AG10803 (cell line): ENCODE measurements at regions not wholly inside any gene's neighbourhood (a gene's known extent, or its start where the extent isn't known, plus 50 kb on each side); places are given as distances from the start of the nearest gene placed in this dataset.

Source experiments
- DNase-seq: peaks from one replicate; pipeline ENCODE4 v3.0.0; 2010; ENCODE audit warnings: low read depth
- H3K4me3 ChIP-seq: 2 replicates; pipeline ENCODE4 v1.5.1; 2011; ENCODE audit warnings: mild to moderate bottlenecking, low read length, control low read depth
- CTCF ChIP-seq: conservative IDR thresholded peaks from 2 replicates; pipeline ENCODE4 v1.5.1; 2011; ENCODE audit warnings: mild to moderate bottlenecking, low read length, control low read depth, inconsistent platforms

- TF ChIP-seq CTCF = no peak
- no peak overlapping the region for H3K4me3 ChIP-seq
- no peak for DNase-seq
These were observed 111.7 kb downstream of the MYCN start for GRCh38 chr2:16051841-16052564.

GRCh38 chr2:16050908-16051489, 110.6 kb downstream of the MYCN start:
- TF ChIP-seq CTCF = no peak
- no peak for DNase-seq
- H3K4me3 ChIP-seq = no peak overlapping the region

GRCh38 chr2:16050261-16050907, 110.0 kb downstream of the MYCN start:
- no peak for TF ChIP-seq CTCF
- H3K4me3 ChIP-seq = no peak overlapping the region
- no peak for DNase-seq

- H3K4me3 ChIP-seq = no peak overlapping the region
- no peak for DNase-seq
- TF ChIP-seq CTCF = no peak
These were observed 109.1 kb downstream of the MYCN start for GRCh38 chr2:16049406-16049805.

GRCh38 chr2:16048466-16048865, 108.1 kb downstream of the MYCN start:
- DNase-seq = no peak
- no peak overlapping the region for H3K4me3 ChIP-seq
- TF ChIP-seq CTCF = no peak

- no peak for DNase-seq
- no peak overlapping the region for H3K4me3 ChIP-seq
- TF ChIP-seq CTCF = no peak
These were observed 107.4 kb downstream of the MYCN start for GRCh38 chr2:16047701-16048100.

- TF ChIP-seq CTCF = no peak
- H3K4me3 ChIP-seq = no peak overlapping the region
- no peak for DNase-seq
These were observed 106.3 kb downstream of the MYCN start for GRCh38 chr2:16046649-16047048.
